GM13977 (cell line): ENCODE measurements at regions not wholly inside any gene's neighbourhood (a gene's known extent, or its start where the extent isn't known, plus 50 kb on each side); places are given as distances from the start of the nearest gene placed in this dataset.

Experiments
- DNase-seq: peaks from one replicate; pipeline ENCODE4 v3.0.0; 2012; ENCODE audit warnings: low spot score
- in situ Hi-C: fragments of 300-500 bp; cut with MboI; formaldehyde crosslinking; loops from one replicate; pipeline ENCODE4 v1.12.0; 2022; ENCODE audit warnings: low sequenced_read_pairs, low pct_unique_long_range_greater_than_20kb, mixed read lengths, inconsistent platforms; ENCODE audit not compliant: unreplicated experiment
- TF ChIP-seq, protein P1 (sequence below): IDR thresholded peaks from 2 replicates; pipeline ENCODE4 v1.5.1; 2012; ENCODE audit warnings: mild to moderate bottlenecking, control low read depth; ENCODE audit not compliant: insufficient read depth; ENCODE audit errors: extremely low read depth, missing control alignments

DNA sequence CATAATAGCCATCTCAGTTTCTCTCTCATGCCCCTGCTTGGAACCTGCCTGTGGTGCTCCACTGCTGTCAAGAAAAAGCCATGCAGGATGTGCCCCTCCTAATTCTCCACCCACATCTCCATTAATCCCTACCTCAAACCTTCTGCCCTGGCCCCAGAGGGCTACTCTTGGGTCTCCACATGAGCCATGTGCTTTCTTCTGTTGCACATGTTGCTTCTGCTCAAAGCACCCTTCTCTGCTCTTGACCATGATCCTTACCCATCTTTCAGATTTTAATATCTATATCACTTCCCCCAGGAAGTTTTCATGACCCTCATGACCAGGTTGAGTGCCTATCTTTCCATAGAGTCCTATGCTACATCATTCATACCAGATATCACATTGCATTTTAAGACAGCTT lies 514.2 kb downstream of the RPS24 start:
- in situ Hi-C loops, result no loop called here
- no peak for DNase-seq
- TF ChIP-seq, protein P1, sequence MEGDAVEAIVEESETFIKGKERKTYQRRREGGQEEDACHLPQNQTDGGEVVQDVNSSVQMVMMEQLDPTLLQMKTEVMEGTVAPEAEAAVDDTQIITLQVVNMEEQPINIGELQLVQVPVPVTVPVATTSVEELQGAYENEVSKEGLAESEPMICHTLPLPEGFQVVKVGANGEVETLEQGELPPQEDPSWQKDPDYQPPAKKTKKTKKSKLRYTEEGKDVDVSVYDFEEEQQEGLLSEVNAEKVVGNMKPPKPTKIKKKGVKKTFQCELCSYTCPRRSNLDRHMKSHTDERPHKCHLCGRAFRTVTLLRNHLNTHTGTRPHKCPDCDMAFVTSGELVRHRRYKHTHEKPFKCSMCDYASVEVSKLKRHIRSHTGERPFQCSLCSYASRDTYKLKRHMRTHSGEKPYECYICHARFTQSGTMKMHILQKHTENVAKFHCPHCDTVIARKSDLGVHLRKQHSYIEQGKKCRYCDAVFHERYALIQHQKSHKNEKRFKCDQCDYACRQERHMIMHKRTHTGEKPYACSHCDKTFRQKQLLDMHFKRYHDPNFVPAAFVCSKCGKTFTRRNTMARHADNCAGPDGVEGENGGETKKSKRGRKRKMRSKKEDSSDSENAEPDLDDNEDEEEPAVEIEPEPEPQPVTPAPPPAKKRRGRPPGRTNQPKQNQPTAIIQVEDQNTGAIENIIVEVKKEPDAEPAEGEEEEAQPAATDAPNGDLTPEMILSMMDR, result no peak

DNA sequence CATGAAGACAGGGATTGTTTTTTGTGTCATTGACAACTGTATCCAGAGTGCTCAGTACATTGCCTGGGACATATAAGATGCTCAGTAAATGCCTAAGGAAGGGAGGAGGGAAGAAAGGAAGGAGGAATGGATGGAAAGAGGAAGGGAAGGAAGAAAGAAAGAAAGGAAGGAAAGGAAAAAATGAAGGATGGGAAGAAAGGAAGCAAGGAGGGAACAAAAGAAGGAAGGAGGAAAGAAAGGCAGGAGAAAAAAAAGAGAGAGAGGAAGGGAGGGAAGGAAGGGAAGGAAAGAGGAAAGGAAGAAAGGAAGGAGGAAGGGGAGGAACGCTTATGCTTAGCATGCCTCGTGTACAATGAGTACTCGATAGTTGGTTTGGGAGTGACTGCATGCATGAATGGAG lies 514.7 kb downstream of the RPS24 start:
- in situ Hi-C loops, result no loop called here
- no peak for DNase-seq
- TF ChIP-seq, protein P1, result no peak

DNA sequence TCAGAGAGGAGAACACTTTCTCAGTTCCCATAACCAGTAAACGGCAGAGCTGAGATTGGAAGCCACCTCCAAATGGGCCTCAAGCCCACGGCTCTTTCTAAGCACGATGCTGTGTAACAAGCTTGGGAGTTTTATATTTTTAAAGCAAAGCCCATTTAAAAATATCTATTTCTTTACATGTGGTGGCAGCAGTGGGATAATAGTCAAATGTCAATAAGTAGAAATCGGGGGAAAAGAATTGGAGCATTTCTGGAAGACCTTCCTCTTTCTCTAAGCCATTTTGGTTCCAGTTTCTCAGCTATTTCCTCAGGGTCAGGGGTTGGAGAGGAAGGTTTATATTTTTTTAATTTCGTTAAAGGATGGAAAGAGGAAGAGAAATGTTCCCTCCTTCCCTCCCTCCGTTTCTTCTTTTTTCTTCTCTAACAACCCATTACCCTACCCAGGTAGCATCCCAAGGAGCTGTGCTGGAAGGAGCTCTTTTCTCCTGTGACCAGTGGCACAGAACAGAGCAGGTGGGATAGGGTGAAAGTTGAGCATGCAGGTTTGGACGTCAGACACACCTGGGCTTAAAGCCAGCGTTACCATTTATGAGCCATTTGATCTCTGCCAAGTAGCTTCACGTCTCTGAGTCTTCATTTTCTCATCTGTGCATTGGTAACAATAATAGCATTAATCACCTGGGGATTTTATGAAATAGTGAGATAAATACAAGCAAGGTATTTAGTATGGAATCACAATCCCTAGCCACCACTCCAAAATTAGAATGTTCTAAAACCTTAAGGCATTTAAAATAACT lies 515.7 kb downstream of the RPS24 start:
- no peak for DNase-seq
- TF ChIP-seq, protein P1, result no peak
- in situ Hi-C loops, result no loop called here

DNA sequence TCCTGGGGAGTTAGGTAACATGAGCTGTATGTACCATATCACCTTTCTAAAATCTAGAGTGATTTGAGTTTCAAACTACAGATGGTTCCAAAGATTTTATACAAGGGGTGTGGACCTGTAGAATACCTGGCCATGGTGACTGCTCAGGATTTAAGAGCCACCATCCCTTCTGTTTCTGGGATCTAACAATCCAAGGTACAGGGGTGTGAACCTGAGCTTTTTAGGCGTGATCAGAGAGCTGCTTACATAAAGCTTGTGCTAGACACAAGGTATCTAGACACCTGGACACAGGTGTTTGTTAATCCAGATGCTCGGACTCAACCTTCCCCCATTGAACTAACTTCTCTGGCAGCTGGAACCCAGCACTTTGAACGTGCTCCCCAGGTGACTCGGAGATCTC lies 516.4 kb downstream of the RPS24 start:
- DNase-seq, result no peak
- in situ Hi-C loops, result no loop called here
- TF ChIP-seq, protein P1, result no peak

DNA sequence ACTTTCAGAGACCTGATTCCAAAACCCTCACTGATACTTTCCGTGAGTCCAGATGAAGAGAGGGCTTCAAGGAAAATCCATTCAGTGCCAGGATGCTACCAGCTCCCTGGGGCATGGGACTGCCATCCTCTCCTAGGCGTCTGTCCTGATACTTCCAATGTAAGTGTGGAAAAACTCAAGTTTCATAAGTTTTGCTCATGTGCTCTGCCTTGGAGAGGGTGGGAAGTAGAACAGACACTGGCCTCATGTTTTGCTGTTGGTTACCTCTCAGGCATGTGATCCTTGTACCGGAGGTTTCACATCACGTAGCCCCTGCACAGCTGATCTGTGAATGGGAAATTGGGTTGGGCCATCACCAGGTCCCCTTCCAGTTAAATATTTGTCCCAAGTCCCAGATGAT lies 517.1 kb downstream of the RPS24 start:
- DNase-seq, result no peak
- TF ChIP-seq, protein P1, result no peak
- in situ Hi-C loops, result no loop called here

DNA sequence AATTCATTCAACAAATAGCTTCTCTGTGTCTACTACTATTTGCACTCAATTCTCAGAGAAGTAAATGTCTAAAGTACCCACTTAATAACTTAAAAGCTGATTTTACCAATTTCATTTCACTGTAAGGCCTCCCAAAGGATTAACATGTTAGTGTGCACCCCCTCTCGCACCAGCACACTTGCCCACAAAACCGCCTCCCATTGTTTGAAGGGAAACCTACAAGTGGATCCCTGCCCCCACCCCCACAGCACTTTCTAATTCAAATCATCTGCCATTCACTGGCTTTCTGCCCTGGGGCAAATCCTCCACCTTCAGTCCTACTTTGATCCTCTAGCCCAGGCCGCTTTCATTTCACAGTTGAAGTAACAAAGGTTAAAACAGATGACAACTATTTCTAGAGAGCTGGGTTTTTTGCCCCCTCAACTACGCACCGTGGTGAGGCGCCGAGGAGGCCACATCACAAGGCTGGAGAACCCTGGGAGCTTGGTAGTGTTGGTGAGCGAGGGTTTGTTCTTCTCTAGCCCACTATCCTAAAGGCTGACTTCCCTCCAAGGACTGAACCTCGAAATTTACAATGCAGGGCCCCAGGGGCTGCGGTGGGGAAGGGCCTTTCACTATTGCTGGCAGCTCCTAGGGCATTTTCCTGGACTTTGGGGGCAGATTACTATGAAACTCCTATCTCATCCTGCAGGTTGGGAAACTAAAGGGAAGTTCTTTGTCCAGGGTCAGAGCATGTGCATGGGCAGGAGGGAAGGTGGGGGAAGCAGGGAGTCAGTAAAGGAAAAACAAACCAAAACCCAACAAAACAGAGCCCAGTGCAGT lies 517.4 kb upstream of the ZMIZ1 start:
- no peak for DNase-seq
- in situ Hi-C loops, result no loop called here
- TF ChIP-seq, protein P1, result no peak
